GM12874 (cell line): ENCODE measurements at regions not wholly inside any gene's neighbourhood (a gene's known extent, or its start where the extent isn't known, plus 50 kb on each side); places are given as distances from the start of the nearest gene placed in this dataset.

Source experiments
- CTCF ChIP-seq: IDR thresholded peaks from 2 replicates; pipeline ENCODE4 v1.5.1; 2011; ENCODE audit warnings: low read depth, mild to moderate bottlenecking, control low read depth, low read length, moderate library complexity; ENCODE audit not compliant: insufficient read depth

GRCh38 chr2:8582651-8583399, 99.0 kb upstream of the ID2 start:
- TF ChIP-seq CTCF = no peak

- no peak for TF ChIP-seq CTCF
These were observed 98.3 kb upstream of the ID2 start for GRCh38 chr2:8583400-8584173.

GRCh38 chr2:8584174-8585066, 97.4 kb upstream of the ID2 start:
- no peak for TF ChIP-seq CTCF

GRCh38 chr2:8586457-8587051, 95.3 kb upstream of the ID2 start:
- no peak for TF ChIP-seq CTCF

- TF ChIP-seq CTCF = no peak
These were observed 94.5 kb upstream of the ID2 start for GRCh38 chr2:8587251-8587791.

GRCh38 chr2:8587920-8588830, 93.7 kb upstream of the ID2 start:
- TF ChIP-seq CTCF = no peak
